ENCODE measurements at regions not wholly inside any gene's neighbourhood (a gene's known extent, or its start where the extent isn't known, plus 50 kb on each side); places are given as distances from the start of the nearest gene placed in this dataset.

GRCh38 chr16:64486561-64486960, 635.3 kb downstream of the CDH11 start:
- intact Hi-C loops (cut with DNase I), result no loop called here
- Histone ChIP-seq H3K27ac (no peak overlapping the region), H3K27me3 (no peaks in the 10 kb centered on the region), H3K4me1 (no peaks in the 10 kb centered on the region), H3K9me3 (no peaks in the 10 kb centered on the region), H3K36me3 (no peaks in the 10 kb centered on the region), H3K4me3 (no peak overlapping the region)
- DNase-seq (ENCODE audit: extremely low spot score in 2 of 2), result no peak
- no peak for TF ChIP-seq POLR2AphosphoS5 (IDR thresholded peaks at IDR 0.05; ENCODE audit: insufficient read depth in 1 of 2, low read depth in 1 of 2)
- TF ChIP-seq POLR2A (IDR thresholded peaks at IDR 0.05), result no peak
- no peak for TF ChIP-seq CTCF (IDR thresholded peaks at IDR 0.05)

GRCh38 chr16:64481497-64481896, 640.4 kb downstream of the CDH11 start:
- H3K9me3 ChIP-seq, result no peaks in the 10 kb centered on the region
- no peaks in the 10 kb centered on the region for H3K4me1 ChIP-seq
- H3K27me3 ChIP-seq, result no peaks in the 10 kb centered on the region
- intact Hi-C loops (cut with DNase I), result no loop called here
- DNase-seq (ENCODE audit: extremely low spot score in 2 of 2), result no peak
- TF ChIP-seq CTCF (IDR thresholded peaks at IDR 0.05) (no peak), POLR2AphosphoS5 (IDR thresholded peaks at IDR 0.05; ENCODE audit: insufficient read depth in 1 of 2, low read depth in 1 of 2) (no peak), POLR2A (IDR thresholded peaks at IDR 0.05) (no peak)
- no peak overlapping the region for H3K4me3 ChIP-seq
- no peak overlapping the region for H3K27ac ChIP-seq
- H3K36me3 ChIP-seq, result no peaks in the 10 kb centered on the region

DNA sequence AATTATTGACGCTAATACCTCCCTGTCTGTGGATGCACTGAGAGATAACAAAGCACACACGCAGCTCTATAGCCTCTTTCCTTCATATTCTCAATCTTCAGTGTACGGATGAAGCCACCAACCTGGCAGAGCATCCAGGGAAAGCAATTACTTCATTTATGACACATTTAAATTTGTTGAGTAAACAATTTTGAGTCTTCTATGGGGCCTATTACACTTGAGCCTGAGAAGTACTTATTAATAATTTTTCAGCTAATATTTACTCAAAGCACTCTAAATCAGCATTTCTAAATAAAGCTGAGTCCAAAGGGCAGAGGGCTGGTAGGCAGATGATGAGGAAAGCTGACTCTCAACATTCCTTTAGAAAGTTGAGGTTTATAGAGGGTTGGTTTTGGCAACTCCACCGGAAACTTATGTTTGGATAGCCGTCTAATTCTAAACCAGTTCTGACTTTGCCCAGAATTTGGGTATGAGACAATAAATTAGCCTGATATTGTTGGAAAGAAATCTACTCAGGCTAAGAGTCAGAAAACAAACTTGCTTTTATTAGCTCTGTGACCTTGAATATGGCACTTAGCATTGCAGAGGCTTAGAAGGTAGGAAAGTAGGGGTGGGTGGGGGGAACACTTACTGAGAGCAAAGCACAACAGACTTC, 643.5 kb downstream of the CDH11 start:
- H3K9me3 ChIP-seq, result no peaks in the 10 kb centered on the region
- no peak overlapping the region for H3K27ac ChIP-seq
- no peak for TF ChIP-seq POLR2AphosphoS5 (IDR thresholded peaks at IDR 0.05; ENCODE audit: insufficient read depth in 1 of 2, low read depth in 1 of 2)
- no peak for TF ChIP-seq POLR2A (IDR thresholded peaks at IDR 0.05)
- no peak for TF ChIP-seq CTCF (IDR thresholded peaks at IDR 0.05)
- H3K4me3 ChIP-seq, result no peak overlapping the region
- DNase-seq (ENCODE audit: extremely low spot score in 2 of 2), result no peak
- no peaks in the 10 kb centered on the region for H3K4me1 ChIP-seq
- no peaks in the 10 kb centered on the region for H3K27me3 ChIP-seq
- intact Hi-C loops (cut with DNase I), result no loop called here
- no peaks in the 10 kb centered on the region for H3K36me3 ChIP-seq

DNA sequence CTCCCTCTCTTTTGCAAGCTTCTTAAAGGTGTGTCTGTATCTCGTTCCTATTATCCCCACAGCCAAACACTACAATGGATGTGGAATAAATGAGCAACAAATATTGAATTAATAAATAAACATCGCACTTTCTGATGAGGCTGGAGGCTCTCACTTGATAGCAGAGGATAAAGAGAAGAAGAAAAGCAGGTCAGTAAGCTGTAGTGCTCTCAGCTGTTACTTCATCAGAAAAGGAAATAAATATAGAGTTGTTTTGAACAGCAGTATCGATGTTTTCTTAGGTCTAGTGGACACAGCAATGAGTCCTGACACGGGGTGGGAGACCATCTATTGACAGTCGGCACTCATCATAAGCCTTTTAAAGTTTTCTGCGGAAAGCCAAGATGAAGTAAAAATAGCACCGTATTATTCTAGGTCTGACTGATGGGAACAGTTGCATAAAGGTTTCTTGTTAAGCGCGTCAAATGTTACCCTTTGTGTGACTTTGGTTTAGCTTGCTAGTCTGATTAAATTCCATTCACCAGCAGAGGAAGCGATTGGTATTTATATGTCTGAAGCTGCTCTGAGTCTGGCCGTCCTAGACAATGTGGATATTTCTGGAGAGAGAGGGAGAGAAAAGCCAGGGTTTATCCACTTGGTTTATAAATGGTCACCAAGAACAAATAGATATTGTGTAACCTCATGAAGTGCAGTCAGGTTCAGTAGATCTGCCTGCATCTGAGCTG, 646.1 kb downstream of the CDH11 start:
- Histone ChIP-seq H3K4me1 (no peaks in the 10 kb centered on the region), H3K27me3 (no peaks in the 10 kb centered on the region), H3K9me3 (no peaks in the 10 kb centered on the region), H3K4me3 (no peak overlapping the region), H3K27ac (no peak overlapping the region), H3K36me3 (no peaks in the 10 kb centered on the region)
- DNase-seq (ENCODE audit: extremely low spot score in 2 of 2), result no peak
- intact Hi-C loops (cut with DNase I), result no loop called here
- no peak for TF ChIP-seq POLR2A (IDR thresholded peaks at IDR 0.05)
- TF ChIP-seq CTCF (IDR thresholded peaks at IDR 0.05), result no peak
- no peak for TF ChIP-seq POLR2AphosphoS5 (IDR thresholded peaks at IDR 0.05; ENCODE audit: insufficient read depth in 1 of 2, low read depth in 1 of 2)

- no peak for DNase-seq (ENCODE audit: extremely low spot score in 2 of 2)
- no peaks in the 10 kb centered on the region for H3K27me3 ChIP-seq
- H3K4me1 ChIP-seq, result no peaks in the 10 kb centered on the region
- TF ChIP-seq CTCF (IDR thresholded peaks at IDR 0.05) (no peak), POLR2AphosphoS5 (IDR thresholded peaks at IDR 0.05; ENCODE audit: insufficient read depth in 1 of 2, low read depth in 1 of 2) (no peak), POLR2A (IDR thresholded peaks at IDR 0.05) (no peak)
- H3K27ac ChIP-seq, result no peak overlapping the region
- no peaks in the 10 kb centered on the region for H3K9me3 ChIP-seq
- intact Hi-C loops (cut with DNase I), result no loop called here
- H3K4me3 ChIP-seq, result no peak overlapping the region
- H3K36me3 ChIP-seq, result no peaks in the 10 kb centered on the region
Observed at GRCh38 chr16:64470916-64471315, 650.9 kb downstream of the CDH11 start.

Data from vagina (tissue), 2 donors.